Nephron progenitor cell (in vitro differentiated cells): ENCODE measurements at regions not wholly inside any gene's neighbourhood (a gene's known extent, or its start where the extent isn't known, plus 50 kb on each side); places are given as distances from the start of the nearest gene placed in this dataset.

Source experiments
- DNase-seq: peaks from one replicate; pipeline ENCODE4 v3.0.0; 2021
- H3K27ac Mint-ChIP-seq: 2 replicates; pipeline ENCODE4 v1.8.0; 2021; ENCODE audit warnings: mild to moderate bottlenecking, moderate library complexity, mixed read lengths
- H3K27me3 Mint-ChIP-seq: 2 replicates; pipeline ENCODE4 v1.8.0; 2021; ENCODE audit warnings: mild to moderate bottlenecking, low read depth, mixed read lengths; ENCODE audit not compliant: poor library complexity
- H3K36me3 Mint-ChIP-seq: 2 replicates; pipeline ENCODE4 v1.8.0; 2021; ENCODE audit warnings: low read depth, mixed read lengths
- H3K4me1 Mint-ChIP-seq: 2 replicates; pipeline ENCODE4 v1.8.0; 2021; ENCODE audit warnings: mixed read lengths
- H3K4me3 Mint-ChIP-seq: 2 replicates; pipeline ENCODE4 v1.8.0; 2021; ENCODE audit warnings: mild to moderate bottlenecking, moderate library complexity, mixed read lengths
- H3K9me3 Mint-ChIP-seq: 2 replicates; pipeline ENCODE4 v1.8.0; 2021; ENCODE audit warnings: mild to moderate bottlenecking, moderate library complexity, mixed read lengths
- CTCF ChIP-seq: fragments of 200-600 bp; sonication (generic); IDR thresholded peaks from 2 replicates; pipeline ENCODE4 v1.5.0; 2021; ENCODE audit warnings: antibody characterized with exemption

- Mint-ChIP-seq H3K9me3 (peaks cover 23% of the 10 kb centered on the region), H3K27me3 (no peaks in the 10 kb centered on the region), H3K27ac (no peak overlapping the region), H3K36me3 (no peaks in the 10 kb centered on the region), H3K4me1 (no peaks in the 10 kb centered on the region), H3K4me3 (no peak overlapping the region)
- TF ChIP-seq CTCF, result no peak
- no peak for DNase-seq
These were observed 1504.6 kb upstream of the FLRT2 start for GRCh38 chr14:84025106-84026012.

GRCh38 chr14:84027351-84027750 lies 1502.6 kb upstream of the FLRT2 start:
- peaks cover 9% of the 10 kb centered on the region for H3K9me3 Mint-ChIP-seq

GRCh38 chr14:84028080-84028604 lies 1501.8 kb upstream of the FLRT2 start:
- no peaks in the 10 kb centered on the region for H3K36me3 Mint-ChIP-seq
- no peak overlapping the region for H3K4me3 Mint-ChIP-seq
- H3K9me3 Mint-ChIP-seq, result peaks cover 4% of the 10 kb centered on the region
- no peak for TF ChIP-seq CTCF
- no peaks in the 10 kb centered on the region for H3K27me3 Mint-ChIP-seq
- no peak for DNase-seq
- no peaks in the 10 kb centered on the region for H3K4me1 Mint-ChIP-seq
- no peak overlapping the region for H3K27ac Mint-ChIP-seq

More at GRCh38 chr14:84027351-84027750, 1502.6 kb upstream of the FLRT2 start:
- H3K27ac Mint-ChIP-seq, result no peak overlapping the region
- H3K4me3 Mint-ChIP-seq, result no peak overlapping the region
- TF ChIP-seq CTCF, result no peak
- H3K27me3 Mint-ChIP-seq, result no peaks in the 10 kb centered on the region
- H3K36me3 Mint-ChIP-seq, result no peaks in the 10 kb centered on the region
- no peak for DNase-seq
- no peaks in the 10 kb centered on the region for H3K4me1 Mint-ChIP-seq

- Mint-ChIP-seq H3K27ac (no peak overlapping the region), H3K27me3 (no peaks in the 10 kb centered on the region), H3K36me3 (no peaks in the 10 kb centered on the region), H3K4me3 (no peak overlapping the region), H3K4me1 (no peaks in the 10 kb centered on the region), H3K9me3 (no peaks in the 10 kb centered on the region)
- no peak for DNase-seq
- no peak for TF ChIP-seq CTCF
These were observed 1500.7 kb upstream of the FLRT2 start for GRCh38 chr14:84029246-84029645.

- no peak for TF ChIP-seq CTCF
These were observed 1500.2 kb upstream of the FLRT2 start for GRCh38 chr14:84029720-84030119.

More at GRCh38 chr14:84029720-84030119, 1500.2 kb upstream of the FLRT2 start:
- H3K9me3 Mint-ChIP-seq, result no peaks in the 10 kb centered on the region
- no peak for DNase-seq
- H3K4me3 Mint-ChIP-seq, result no peak overlapping the region
- H3K27me3 Mint-ChIP-seq, result no peaks in the 10 kb centered on the region
- no peak overlapping the region for H3K27ac Mint-ChIP-seq
- no peaks in the 10 kb centered on the region for H3K4me1 Mint-ChIP-seq
- H3K36me3 Mint-ChIP-seq, result no peaks in the 10 kb centered on the region
